ENCODE measurements at regions not wholly inside any gene's neighbourhood (a gene's known extent, or its start where the extent isn't known, plus 50 kb on each side); places are given as distances from the start of the nearest gene placed in this dataset.

DNA sequence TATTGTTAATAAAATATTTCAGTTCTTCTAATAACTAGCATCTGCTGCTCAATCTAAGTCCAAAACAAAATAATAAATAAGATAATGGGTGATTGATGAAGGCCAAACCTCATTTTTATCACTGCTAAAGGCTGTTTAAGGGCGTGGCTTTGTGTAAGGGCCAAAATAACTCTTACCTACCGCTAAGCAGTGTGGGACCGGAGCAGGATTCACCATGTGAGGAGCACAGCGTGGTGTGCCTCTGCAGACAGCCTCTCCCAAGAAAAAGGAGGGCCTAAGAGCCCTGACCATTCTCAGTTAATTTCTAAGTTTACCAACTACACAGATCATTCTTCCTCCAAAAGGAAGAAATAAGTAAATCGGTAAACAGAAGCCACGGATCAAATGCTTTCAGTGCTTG, 353.7 kb downstream of the ARL6IP6 start:
- CTCF ChIA-PET = no interaction called here
- H3K4me3 Mint-ChIP-seq = no peak overlapping the region
- no peak overlapping the region for H3K27ac Mint-ChIP-seq
- intact Hi-C loops (cut with micrococcal nuclease) = no loop called here
- H3K36me3 ChIP-seq (replicated peaks in 1 of 2; ENCODE audit: control extremely low read depth in 1 of 2, control insufficient read depth in 1 of 2, extremely low read depth in 1 of 2, insufficient read depth in 2 of 2, low read length in 1 of 2) = no peaks in the 10 kb centered on the region
- H3K4me2 ChIP-seq (replicated peaks; ENCODE audit: low read depth, low read length, poor library complexity, severe bottlenecking) = no peak overlapping the region
- 70% methylated on average over 4 of the region's 6 CpGs for WGBS (ENCODE audit: insufficient coverage)
- H3K27ac ChIP-seq (ENCODE audit: low read length in 2 of 2) = no peak overlapping the region
- no peaks in the 10 kb centered on the region for H3K27me3 Mint-ChIP-seq
- no peaks in the 10 kb centered on the region for H3K4me1 ChIP-seq (ENCODE audit: control insufficient read depth in 2 of 2, insufficient read depth in 2 of 2, low read length in 2 of 2)
- no peaks in the 10 kb centered on the region for H3K79me2 ChIP-seq (ENCODE audit: control insufficient read depth, insufficient read depth, low read length)
- H3K4me3 ChIP-seq (ENCODE audit: control extremely low read depth in 1 of 5, extremely low read depth in 1 of 5, insufficient read depth in 1 of 5, low read depth in 2 of 5, low read length in 4 of 5) = no peak overlapping the region
- no peaks in the 10 kb centered on the region for H3K4me1 Mint-ChIP-seq
- no peak overlapping the region for H3K9ac ChIP-seq (ENCODE audit: low read length)
- H3K9me3 Mint-ChIP-seq (ENCODE audit: insufficient read depth) = no peaks in the 10 kb centered on the region
- TF ChIP-seq EZH2 (IDR thresholded peaks at IDR 0.05; ENCODE audit: borderline replicate concordance, insufficient read depth, low read depth, low read length, poor library complexity, severe bottlenecking) = no peak
- no peak for TF ChIP-seq CTCF (IDR thresholded peaks at IDR 0.05)
- H3K27me3 ChIP-seq (replicated peaks in 1 of 4; ENCODE audit: control extremely low read depth in 1 of 4, control insufficient read depth in 3 of 4, insufficient read depth in 4 of 4, low read length in 3 of 4) = no peaks in the 10 kb centered on the region
- no peak overlapping the region for H2AFZ ChIP-seq (ENCODE audit: insufficient read depth, low read depth, low read length, poor library complexity, severe bottlenecking)
- H4K20me1 ChIP-seq (ENCODE audit: control insufficient read depth, insufficient read depth, low read length, poor library complexity, severe bottlenecking) = no peaks in the 10 kb centered on the region
- POLR2A ChIA-PET = no interaction called here
- no peak for DNase-seq
- no peak for ATAC-seq (ENCODE audit: low read depth)
- no peaks in the 10 kb centered on the region for H3K9me3 ChIP-seq (ENCODE audit: control extremely low read depth in 1 of 3, control insufficient read depth in 2 of 3, insufficient read depth in 1 of 3, low read length in 2 of 3)

GRCh38 chr2:153071090-153071489, 352.7 kb downstream of the ARL6IP6 start:
- intact Hi-C loops (cut with micrococcal nuclease) = no loop called here

More at GRCh38 chr2:153071090-153071489, 352.7 kb downstream of the ARL6IP6 start:
- ChIA-PET CTCF (no interaction called here), POLR2A (no interaction called here)
- DNase-seq (no peak), ATAC-seq (ENCODE audit: low read depth) (no peak)
- H3K9me3 Mint-ChIP-seq (ENCODE audit: insufficient read depth) = no peaks in the 10 kb centered on the region
- no peaks in the 10 kb centered on the region for H3K36me3 ChIP-seq (replicated peaks in 1 of 2; ENCODE audit: control extremely low read depth in 1 of 2, control insufficient read depth in 1 of 2, extremely low read depth in 1 of 2, insufficient read depth in 2 of 2, low read length in 1 of 2)
- no peak overlapping the region for H3K9ac ChIP-seq (ENCODE audit: low read length)
- H3K27me3 ChIP-seq (replicated peaks in 1 of 4; ENCODE audit: control extremely low read depth in 1 of 4, control insufficient read depth in 3 of 4, insufficient read depth in 4 of 4, low read length in 3 of 4) = no peaks in the 10 kb centered on the region
- TF ChIP-seq EZH2 (IDR thresholded peaks at IDR 0.05; ENCODE audit: borderline replicate concordance, insufficient read depth, low read depth, low read length, poor library complexity, severe bottlenecking) (no peak), CTCF (IDR thresholded peaks at IDR 0.05) (no peak)
- no peaks in the 10 kb centered on the region for H4K20me1 ChIP-seq (ENCODE audit: control insufficient read depth, insufficient read depth, low read length, poor library complexity, severe bottlenecking)
- no peaks in the 10 kb centered on the region for H3K79me2 ChIP-seq (ENCODE audit: control insufficient read depth, insufficient read depth, low read length)
- no peak overlapping the region for H3K4me3 ChIP-seq (ENCODE audit: control extremely low read depth in 1 of 5, extremely low read depth in 1 of 5, insufficient read depth in 1 of 5, low read depth in 2 of 5, low read length in 4 of 5)
- no peaks in the 10 kb centered on the region for H3K27me3 Mint-ChIP-seq
- no peak overlapping the region for H3K27ac Mint-ChIP-seq
- no peaks in the 10 kb centered on the region for H3K9me3 ChIP-seq (ENCODE audit: control extremely low read depth in 1 of 3, control insufficient read depth in 2 of 3, insufficient read depth in 1 of 3, low read length in 2 of 3)
- no peak overlapping the region for H3K4me2 ChIP-seq (replicated peaks; ENCODE audit: low read depth, low read length, poor library complexity, severe bottlenecking)
- H3K4me1 ChIP-seq (ENCODE audit: control insufficient read depth in 2 of 2, insufficient read depth in 2 of 2, low read length in 2 of 2) = no peaks in the 10 kb centered on the region
- no peak overlapping the region for H2AFZ ChIP-seq (ENCODE audit: insufficient read depth, low read depth, low read length, poor library complexity, severe bottlenecking)
- no peak overlapping the region for H3K4me3 Mint-ChIP-seq
- no peaks in the 10 kb centered on the region for H3K4me1 Mint-ChIP-seq
- no peak overlapping the region for H3K27ac ChIP-seq (ENCODE audit: low read length in 2 of 2)
